ENCODE measurements at regions not wholly inside any gene's neighbourhood (a gene's known extent, or its start where the extent isn't known, plus 50 kb on each side); places are given as distances from the start of the nearest gene placed in this dataset.

DNA sequence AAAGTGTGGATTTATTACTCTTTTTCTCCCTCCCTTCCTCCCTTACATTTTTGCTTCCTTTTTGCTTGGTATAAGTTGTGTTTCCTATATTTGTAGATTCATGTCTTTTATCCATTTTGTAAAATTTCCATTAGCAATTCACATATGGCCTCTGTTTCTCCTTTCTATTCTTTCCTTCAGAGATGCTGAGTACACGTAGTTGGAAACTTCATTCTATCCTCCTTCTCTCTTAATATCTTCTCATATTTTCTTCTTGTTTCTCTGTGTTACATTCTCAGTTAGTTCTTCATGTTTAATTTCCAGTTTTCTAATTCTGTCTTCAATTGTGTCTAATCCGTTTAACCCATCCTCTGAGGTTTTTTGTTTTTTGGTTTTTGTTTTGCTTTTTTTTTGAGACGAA, 188.9 kb downstream of the ZIC5 start:
- TF ChIP-seq, protein P1, sequence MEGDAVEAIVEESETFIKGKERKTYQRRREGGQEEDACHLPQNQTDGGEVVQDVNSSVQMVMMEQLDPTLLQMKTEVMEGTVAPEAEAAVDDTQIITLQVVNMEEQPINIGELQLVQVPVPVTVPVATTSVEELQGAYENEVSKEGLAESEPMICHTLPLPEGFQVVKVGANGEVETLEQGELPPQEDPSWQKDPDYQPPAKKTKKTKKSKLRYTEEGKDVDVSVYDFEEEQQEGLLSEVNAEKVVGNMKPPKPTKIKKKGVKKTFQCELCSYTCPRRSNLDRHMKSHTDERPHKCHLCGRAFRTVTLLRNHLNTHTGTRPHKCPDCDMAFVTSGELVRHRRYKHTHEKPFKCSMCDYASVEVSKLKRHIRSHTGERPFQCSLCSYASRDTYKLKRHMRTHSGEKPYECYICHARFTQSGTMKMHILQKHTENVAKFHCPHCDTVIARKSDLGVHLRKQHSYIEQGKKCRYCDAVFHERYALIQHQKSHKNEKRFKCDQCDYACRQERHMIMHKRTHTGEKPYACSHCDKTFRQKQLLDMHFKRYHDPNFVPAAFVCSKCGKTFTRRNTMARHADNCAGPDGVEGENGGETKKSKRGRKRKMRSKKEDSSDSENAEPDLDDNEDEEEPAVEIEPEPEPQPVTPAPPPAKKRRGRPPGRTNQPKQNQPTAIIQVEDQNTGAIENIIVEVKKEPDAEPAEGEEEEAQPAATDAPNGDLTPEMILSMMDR (IDR thresholded peaks at IDR 0.05; ENCODE audit: low read depth, low read length, poor library complexity, severe bottlenecking): no peak
- TF ChIP-seq EZH2phosphoT487 (IDR thresholded peaks at IDR 0.05; ENCODE audit: borderline replicate concordance, low read length): no peak
